Spleen (tissue), 11 donors: ENCODE measurements at regions not wholly inside any gene's neighbourhood (a gene's known extent, or its start where the extent isn't known, plus 50 kb on each side); places are given as distances from the start of the nearest gene placed in this dataset.

Source experiments
- DNase-seq: peaks from one replicate; pipeline ENCODE4 v3.0.0-alpha.2; 2020
- H3K27ac ChIP-seq, 8 donors: fragments of 200-600 bp; sonication (generic) in 7 of 8; 1 replicate in 4 of 8; 2 replicates in 4 of 8; pipeline versions ENCODE4 v1.5.0 to v1.8.0; 2016 to 2021; ENCODE audit warnings: inconsistent platforms in 4 of 8, mild to moderate bottlenecking in 4 of 8, moderate library complexity in 1 of 8
- H3K27me3 ChIP-seq, 7 donors: fragments of 200-600 bp; sonication (generic) in 6 of 7; replicated peaks in 1 of 7; 1 replicate in 4 of 7; 2 replicates in 3 of 7; pipeline versions ENCODE4 v1.5.0 to v1.8.0; 2016 to 2021; ENCODE audit warnings: inconsistent platforms in 3 of 7, mild to moderate bottlenecking in 1 of 7
- H3K36me3 ChIP-seq, 6 donors: fragments of 200-600 bp; sonication (generic) in 5 of 6; 1 replicate in 4 of 6; 2 replicates in 2 of 6; pipeline versions ENCODE4 v1.5.0 to v1.8.0; 2016 to 2021; ENCODE audit warnings: inconsistent platforms in 2 of 6
- H3K4me1 ChIP-seq, 6 donors: fragments of 200-600 bp; sonication (generic) in 5 of 6; 1 replicate in 3 of 6; 2 replicates in 3 of 6; pipeline versions ENCODE4 v1.5.0 to v1.8.0; 2016 to 2021; ENCODE audit warnings: inconsistent platforms in 3 of 6
- H3K4me3 ChIP-seq, 8 donors: fragments of 200-600 bp; sonication (generic) in 7 of 8; 1 replicate in 4 of 8; 2 replicates in 4 of 8; pipeline versions ENCODE4 v1.5.0 to v1.8.0; 2016 to 2021; ENCODE audit warnings: inconsistent platforms in 4 of 8, mild to moderate bottlenecking in 4 of 8, moderate library complexity in 2 of 8
- H3K9me3 ChIP-seq, 8 donors: fragments of 200-600 bp; sonication (generic) in 7 of 8; 1 replicate in 4 of 8; 2 replicates in 4 of 8; pipeline versions ENCODE4 v1.5.0 to v1.8.0; 2016 to 2021; ENCODE audit warnings: inconsistent platforms in 4 of 8
- CTCF ChIP-seq, 11 experiments: fragments of 200-600 bp in 7 of 11; fragments of 450-650 bp in 4 of 11; sonication (generic) in 4 of 11; IDR thresholded peaks in 8 of 11; conservative IDR thresholded peaks in 3 of 11; 1 replicate in 7 of 11; 2 replicates in 4 of 11; pipeline versions ENCODE4 v1.4.0 to v1.8.0; 2016 to 2021; ENCODE audit warnings: antibody characterized with exemption in 11 of 11, inconsistent platforms in 4 of 11, mild to moderate bottlenecking in 1 of 11
- POLR2A ChIP-seq, 3 donors: fragments of 450-650 bp; IDR thresholded peaks; one replicate each; pipeline ENCODE4 v1.5.1; 2017; ENCODE audit warnings: antibody characterized with exemption in 3 of 3, mild to moderate bottlenecking in 1 of 3
- POLR2AphosphoS5 ChIP-seq, 3 donors: sonication (generic); formaldehyde crosslinking; IDR thresholded peaks; one replicate each; pipeline ENCODE4 v1.5.1; 2017; ENCODE audit warnings: antibody characterized with exemption in 3 of 3
- WGBS, 5 donors: extraction: QIAGEN DNeasy Blood & Tissue Kit in 3 of 5; methylation state at CpG; one replicate each; pipeline versions ENCODE4 v1.1.5 to v1.1.7; 2013 to 2018; 5-methylcytosine and 5-hydroxymethylcytosine counted together
- intact Hi-C: fragments of 100-400 bp; cut with DNase I; formaldehyde crosslinking; loops from one replicate; pipeline ENCODE4 v1.15.0; 2023; ENCODE audit warnings: low total_unique reads
- donor health status: healthy with polysubstance abuse.
- donor health status: DM: no; HTN: no; CAD: no; lungs with moderate emphysema.
- donor health status: DM: no; HTN: no; CAD: no.
- donor health status: Bipolar disorder and iron deficiency.
- donor health status: healthy.
- donor health status: DM: no; HTN: no; CAD: no.
- donor health status: DM: yes; HTN: yes; CAD: no.

DNA sequence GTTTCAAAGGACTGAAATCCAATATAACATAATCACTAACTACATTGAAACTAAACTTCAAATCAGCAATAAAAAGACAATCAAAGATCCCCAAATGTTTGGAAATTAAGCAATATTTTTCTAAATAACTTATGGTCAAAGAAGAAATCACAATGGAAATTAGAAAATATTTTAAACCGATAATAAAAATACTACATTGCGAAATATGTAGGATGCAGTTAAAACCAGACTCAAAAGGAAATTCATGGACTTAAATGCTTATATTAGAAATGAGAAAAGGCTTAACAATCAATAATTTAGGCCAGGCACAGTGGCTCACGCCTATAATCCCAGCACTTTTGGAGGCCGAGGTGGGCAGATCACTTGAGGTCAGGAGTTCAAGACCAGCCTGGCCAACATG, 79.0 kb upstream of the HAAO start:
- H3K9me3 ChIP-seq, result peaks cover 0 to 20% (median 12%) of the 10 kb centered on the region in 8 donors
- no peak for DNase-seq
- H3K4me1 ChIP-seq, result peaks cover 5 to 43% (median 29%) of the 10 kb centered on the region in 6 donors
- peak overlapping the region in 2 of 8 donors; percentile 75 to 77 for H3K27ac ChIP-seq
- TF ChIP-seq POLR2AphosphoS5 (IDR thresholded peaks at IDR 0.05), result no peak
- TF ChIP-seq POLR2A (IDR thresholded peaks at IDR 0.05), result no peak
- no peak for TF ChIP-seq CTCF (IDR thresholded peaks at IDR 0.05 in 8 of 11, conservative IDR thresholded peaks at IDR 0.05 in 3 of 11)
- H3K4me3 ChIP-seq, result no peak overlapping the region
- WGBS, 5 donors, result 81 to 89% (median 88%) methylated on average over 4 of the region's 4 CpGs
- intact Hi-C loops, result loop anchor here (10.0 kb wide), 1 partner anchor 63 kb away; no protein-coding TSS in a partner anchor
- no peaks in the 10 kb centered on the region for H3K36me3 ChIP-seq
- no peaks in the 10 kb centered on the region for H3K27me3 ChIP-seq

- 82 to 98% (median 86%) methylated on average over 2 of the region's 2 CpGs for WGBS, 5 donors
- Histone ChIP-seq H3K36me3 (no peaks in the 10 kb centered on the region), H3K4me3 (no peak overlapping the region), H3K9me3 (peaks cover 0 to 27% (median 12%) of the 10 kb centered on the region in 8 donors), H3K27me3 (no peaks in the 10 kb centered on the region), H3K27ac (no peak overlapping the region), H3K4me1 (peaks cover 0 to 31% (median 16%) of the 10 kb centered on the region in 6 donors)
- no peak for DNase-seq
- intact Hi-C loops, result no loop called here
- TF ChIP-seq POLR2AphosphoS5 (IDR thresholded peaks at IDR 0.05) (no peak), POLR2A (IDR thresholded peaks at IDR 0.05) (no peak), CTCF (IDR thresholded peaks at IDR 0.05 in 8 of 11, conservative IDR thresholded peaks at IDR 0.05 in 3 of 11) (no peak)
Observed at GRCh38 chr2:42868874-42869273, 76.5 kb upstream of the HAAO start.

GRCh38 chr2:42868096-42868495, 75.7 kb upstream of the HAAO start:
- DNase-seq, result no peak
- WGBS, 5 donors, result 93 to 97% (median 95%) methylated on average over 3 of the region's 3 CpGs
- intact Hi-C loops, result no loop called here
- Histone ChIP-seq H3K9me3 (peaks cover 0 to 27% (median 12%) of the 10 kb centered on the region in 8 donors), H3K4me1 (peaks cover 0 to 25% (median 12%) of the 10 kb centered on the region in 6 donors), H3K27me3 (no peaks in the 10 kb centered on the region), H3K4me3 (no peak overlapping the region), H3K36me3 (no peaks in the 10 kb centered on the region), H3K27ac (no peak overlapping the region)
- no peak for TF ChIP-seq POLR2A (IDR thresholded peaks at IDR 0.05)
- no peak for TF ChIP-seq CTCF (IDR thresholded peaks at IDR 0.05 in 8 of 11, conservative IDR thresholded peaks at IDR 0.05 in 3 of 11)
- no peak for TF ChIP-seq POLR2AphosphoS5 (IDR thresholded peaks at IDR 0.05)

- Histone ChIP-seq H3K9me3 (peaks cover 0 to 27% (median 12%) of the 10 kb centered on the region in 8 donors), H3K4me3 (no peak overlapping the region), H3K27me3 (no peaks in the 10 kb centered on the region), H3K27ac (peak overlapping the region in 7 of 8 donors; percentile 33 to 76 (median 66)), H3K4me1 (peaks cover 0 to 17% (median 5%) of the 10 kb centered on the region in 6 donors), H3K36me3 (no peaks in the 10 kb centered on the region)
- TF ChIP-seq POLR2AphosphoS5 (IDR thresholded peaks at IDR 0.05), result no peak
- no peak for TF ChIP-seq POLR2A (IDR thresholded peaks at IDR 0.05)
- TF ChIP-seq CTCF (IDR thresholded peaks at IDR 0.05 in 8 of 11, conservative IDR thresholded peaks at IDR 0.05 in 3 of 11), result no peak
- WGBS, 5 donors, result 83 to 95% (median 88%) methylated on average over 10 to 11 of the region's 11 CpGs
- DNase-seq, result no peak
- intact Hi-C loops, result no loop called here
Observed at GRCh38 chr2:42867093-42868065, 75.0 kb upstream of the HAAO start.
